Amygdala (tissue), 56 donors: ENCODE measurements at regions not wholly inside any gene's neighbourhood (a gene's known extent, or its start where the extent isn't known, plus 50 kb on each side); places are given as distances from the start of the nearest gene placed in this dataset.

Source experiments
- DNase-seq, 56 donors: peaks; one replicate each; lab custom pipeline; 2025; lab: John Stamatoyannopoulos, UW

DNA sequence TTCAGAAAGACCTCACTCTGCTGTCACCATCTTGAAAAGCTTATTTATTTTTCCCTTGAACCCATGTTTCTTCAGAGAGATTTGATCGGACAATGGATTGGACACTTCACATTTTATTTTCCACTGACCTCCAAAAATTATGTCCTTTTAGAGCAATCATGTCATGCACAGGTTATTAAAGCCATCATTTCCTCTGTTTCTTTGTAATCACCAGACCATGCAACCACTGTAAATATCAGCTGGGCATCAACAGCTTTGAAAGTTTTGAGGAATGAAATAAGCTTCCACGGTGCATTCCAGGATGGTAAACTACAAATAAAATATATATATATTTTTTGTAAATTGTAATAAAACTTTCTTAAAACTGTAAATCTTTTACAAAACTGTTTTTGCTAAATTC is 144.1 kb upstream of the ADAMTS5 start:
- DNase-seq, result no peak

- no peak for DNase-seq
Measured at GRCh38 chr21:27108701-27109100, 141.8 kb upstream of the ADAMTS5 start.

DNA sequence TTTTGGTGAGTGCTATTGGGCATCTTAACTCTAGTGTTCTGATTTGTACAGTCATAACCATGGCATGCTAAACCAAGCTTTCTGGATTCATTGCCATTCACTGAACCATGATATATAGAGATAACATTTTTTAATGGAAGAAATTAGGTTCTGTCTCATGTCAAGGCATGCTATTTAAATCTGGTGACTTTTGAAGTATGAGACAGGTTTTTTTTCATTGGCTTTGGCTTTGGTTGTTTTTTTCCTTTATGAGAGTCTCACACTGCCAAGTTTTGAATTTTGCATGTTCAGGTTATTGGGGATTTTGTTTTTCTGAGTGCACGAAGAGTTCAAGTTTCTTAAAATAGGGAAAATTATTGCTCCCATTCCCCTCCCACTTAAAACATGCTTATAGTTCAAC is 141.3 kb upstream of the ADAMTS5 start:
- DNase-seq, result no peak

GRCh38 chr21:27104846-27105431 is 138.1 kb upstream of the ADAMTS5 start:
- no peak for DNase-seq

- DNase-seq, result no peak
Measured at GRCh38 chr21:27103768-27104167, 136.9 kb upstream of the ADAMTS5 start.

- DNase-seq, result no peak
Measured at GRCh38 chr21:27101523-27101922, 134.6 kb upstream of the ADAMTS5 start.

DNA sequence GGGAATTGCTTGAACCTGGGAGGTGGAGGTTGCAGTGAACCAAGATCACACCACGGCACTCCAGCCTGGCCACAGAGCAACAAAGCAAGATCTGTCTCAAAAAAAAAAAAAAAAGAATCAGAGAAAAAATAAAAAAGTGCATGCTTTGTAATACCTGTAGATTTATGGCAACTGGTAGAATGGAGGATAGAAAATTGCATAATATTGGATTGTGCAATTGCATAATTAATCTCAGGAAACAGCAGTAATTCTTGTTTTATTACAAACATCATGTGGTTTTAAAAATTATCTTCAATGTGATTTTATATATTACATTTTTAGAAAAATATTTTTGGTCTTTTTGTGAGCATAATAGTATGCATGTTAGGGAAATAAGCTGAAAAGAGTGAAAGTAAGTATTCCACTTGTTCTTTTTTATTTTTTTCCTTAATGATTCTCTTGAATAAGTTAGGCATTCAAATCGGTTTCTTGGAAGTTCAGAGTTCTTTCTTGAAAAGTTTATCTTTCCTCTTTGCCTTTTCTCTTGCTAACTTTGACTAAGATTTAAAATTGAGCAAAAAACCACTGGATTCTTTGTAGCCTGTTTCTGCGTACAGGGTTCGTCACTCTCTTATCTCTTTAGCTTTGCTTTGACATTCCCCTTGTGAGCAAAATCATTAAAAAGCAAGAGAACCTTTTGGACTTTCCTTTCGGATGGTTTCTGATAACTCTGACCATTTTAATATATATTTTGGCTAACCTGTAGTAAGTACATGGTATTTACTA is 127.5 kb upstream of the ADAMTS5 start:
- no peak for DNase-seq

- no peak for DNase-seq
Measured at GRCh38 chr21:27086630-27087029, 119.7 kb upstream of the ADAMTS5 start.

DNA sequence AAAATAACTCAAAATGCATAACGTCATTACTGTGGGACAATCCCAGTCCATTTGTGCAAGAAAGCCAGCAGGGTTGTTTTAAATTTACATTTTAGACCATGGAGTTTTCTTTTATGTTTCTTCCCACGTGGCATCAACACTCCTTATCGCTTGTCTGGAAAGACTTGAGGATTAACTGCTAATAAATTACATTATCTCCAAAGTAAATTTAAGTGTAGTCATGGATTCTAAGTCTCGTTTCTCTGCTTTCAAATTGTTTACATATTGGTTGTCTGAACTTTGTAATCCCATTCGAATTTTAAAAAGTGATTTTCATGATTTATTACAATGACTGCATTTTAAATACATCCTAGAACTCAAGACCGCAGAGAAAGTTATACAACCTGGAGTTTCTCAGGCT is 119.3 kb upstream of the ADAMTS5 start:
- no peak for DNase-seq

DNA sequence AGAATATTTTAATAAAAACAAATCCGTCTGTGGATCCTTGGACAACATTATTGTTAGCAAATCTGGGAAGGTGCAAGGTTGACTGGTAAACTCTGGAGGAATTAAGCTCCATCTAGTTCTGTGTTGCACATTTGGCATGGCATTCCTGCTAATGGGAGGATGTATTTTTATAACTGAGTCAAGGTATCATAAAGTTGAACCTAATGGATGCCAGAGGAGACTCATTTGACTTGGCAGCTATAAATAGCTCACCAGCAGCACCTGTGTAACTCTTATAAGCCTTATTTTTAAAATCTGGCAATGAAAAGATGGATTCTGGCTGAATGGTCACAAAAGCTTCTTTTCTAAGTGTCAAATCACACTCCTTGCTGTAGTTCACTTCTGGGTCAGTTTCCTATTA is 118.5 kb upstream of the ADAMTS5 start:
- DNase-seq, result no peak

DNA sequence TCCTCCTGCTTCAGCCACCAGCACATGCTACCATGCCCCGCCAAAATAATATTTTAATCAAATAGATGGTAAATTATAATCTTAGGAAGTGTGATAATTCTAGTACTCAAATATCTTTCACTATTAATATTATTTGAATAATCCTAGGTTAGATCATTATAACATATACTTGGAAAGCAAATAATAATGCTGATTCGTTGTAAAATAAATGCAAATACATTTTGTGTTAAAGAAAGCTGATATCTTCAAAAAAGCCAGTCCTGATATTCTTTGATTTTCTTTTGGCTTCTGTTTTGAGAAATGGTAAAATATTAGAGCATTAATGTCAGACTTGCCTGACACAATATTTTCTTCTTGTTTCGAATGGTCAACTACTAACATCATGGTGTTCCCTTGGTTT is 116.3 kb upstream of the ADAMTS5 start:
- DNase-seq, result no peak

DNA sequence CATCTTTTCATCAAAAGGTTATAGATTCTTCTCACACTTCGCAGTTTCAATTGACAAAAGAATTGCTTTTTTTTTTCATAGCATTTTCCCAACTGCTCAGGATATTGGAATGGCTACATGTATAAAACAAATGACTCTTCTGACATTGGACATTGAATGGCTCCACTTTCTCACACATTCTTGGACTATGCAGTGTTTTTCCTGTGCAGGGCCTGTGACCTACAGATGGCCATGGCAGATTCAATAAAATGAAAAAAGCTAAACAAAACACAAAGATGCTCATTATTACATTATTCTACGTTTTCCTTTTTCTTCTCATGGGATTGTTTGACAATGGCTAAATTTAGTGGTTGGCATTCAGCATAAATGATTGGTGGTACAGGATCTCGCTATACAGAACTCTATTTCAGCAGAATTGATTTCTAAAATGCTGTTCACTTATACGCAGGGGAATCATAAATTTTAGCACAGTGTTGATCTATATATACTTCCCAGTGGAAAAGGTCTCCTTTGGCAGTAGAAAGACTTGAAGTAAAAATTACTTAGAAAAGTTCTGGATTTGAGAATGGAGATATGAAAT is 115.6 kb upstream of the ADAMTS5 start:
- no peak for DNase-seq

- DNase-seq, result no peak
Measured at GRCh38 chr21:27079636-27080240, 112.8 kb upstream of the ADAMTS5 start.

GRCh38 chr21:27078915-27079314 is 112.0 kb upstream of the ADAMTS5 start:
- DNase-seq, result no peak

- DNase-seq, result no peak
Measured at GRCh38 chr21:27077501-27077900, 110.6 kb upstream of the ADAMTS5 start.

- no peak for DNase-seq
Measured at GRCh38 chr21:27076025-27076424, 109.1 kb upstream of the ADAMTS5 start.

DNA sequence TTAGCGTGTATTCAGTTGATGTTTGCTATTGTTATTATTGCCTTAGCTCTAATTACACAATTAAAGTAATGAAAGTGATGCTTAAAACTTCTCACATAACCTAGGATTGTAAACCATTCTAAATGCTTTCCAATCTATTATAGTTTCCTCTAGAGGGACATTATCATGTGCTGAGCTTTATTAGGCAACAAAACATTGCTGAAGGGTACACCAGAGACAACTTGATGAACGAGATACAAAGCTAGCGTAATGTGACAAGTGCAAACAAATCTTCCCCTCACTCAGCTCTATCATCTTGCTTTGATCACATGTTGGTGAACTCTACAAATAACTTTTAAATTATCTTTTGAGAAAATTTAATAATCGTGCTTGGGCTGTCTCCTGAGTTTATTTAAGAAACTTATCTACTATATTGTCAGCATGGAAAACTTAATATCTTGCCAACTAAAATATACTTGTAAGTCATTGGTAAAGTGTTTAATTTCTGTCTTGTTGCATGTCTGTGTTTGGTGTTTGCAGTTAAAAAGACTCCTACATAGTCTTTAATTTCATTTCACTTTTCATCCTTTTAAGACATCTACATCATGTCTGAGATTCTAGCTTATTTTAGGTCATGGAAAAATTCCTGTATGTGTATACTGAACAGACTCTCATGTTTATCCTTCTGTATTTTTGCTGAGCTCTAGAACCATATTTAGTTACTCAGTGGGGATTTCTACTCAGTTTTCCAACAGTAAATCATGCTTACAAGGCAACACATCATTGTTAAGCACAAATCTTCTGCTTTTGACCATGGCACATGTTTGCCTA is 104.2 kb upstream of the ADAMTS5 start:
- no peak for DNase-seq

GRCh38 chr21:27068811-27069210 is 101.9 kb upstream of the ADAMTS5 start:
- DNase-seq, result no peak

- DNase-seq, result no peak
Measured at GRCh38 chr21:27067226-27067625, 100.3 kb upstream of the ADAMTS5 start.

DNA sequence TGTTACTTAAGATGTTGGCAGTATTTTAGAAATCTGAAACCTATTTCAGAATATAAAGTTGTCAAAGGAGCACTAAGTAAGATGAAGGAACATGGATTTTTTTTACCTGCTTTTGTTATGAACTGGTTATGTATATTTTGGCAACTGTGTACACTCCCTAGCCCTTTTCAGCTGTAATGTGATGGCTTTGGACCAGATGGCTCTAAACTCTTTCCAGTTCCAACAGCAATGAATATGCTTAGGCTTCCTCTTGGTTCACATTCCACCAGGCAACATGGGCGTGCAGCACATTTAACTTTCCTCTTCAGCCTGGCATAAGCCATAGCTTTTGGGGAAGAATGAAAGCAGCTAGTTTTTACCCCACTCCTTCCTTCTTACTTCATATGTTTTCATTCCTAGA is 95.6 kb upstream of the ADAMTS5 start:
- DNase-seq, result no peak

DNA sequence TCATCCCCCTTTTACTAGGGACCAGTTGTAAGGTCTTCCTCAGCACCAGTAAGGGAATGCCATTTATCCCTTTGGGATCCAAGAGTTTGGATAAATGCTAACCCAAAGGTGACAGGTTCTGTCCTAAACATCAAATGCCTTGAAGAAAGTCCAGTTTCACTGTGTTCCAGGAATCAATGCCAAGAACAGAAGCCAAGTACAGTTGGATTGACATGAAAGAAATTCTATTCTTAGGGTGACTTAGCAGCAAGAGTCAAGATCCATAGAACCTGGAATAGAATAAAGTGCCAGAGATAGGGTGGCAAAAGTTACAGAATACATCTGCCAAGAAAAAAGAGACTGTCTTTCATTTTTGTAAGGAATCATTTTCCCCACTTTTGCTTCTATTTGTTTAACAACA is 94.9 kb upstream of the ADAMTS5 start:
- no peak for DNase-seq
